PC-3 (cell line): ENCODE measurements at regions not wholly inside any gene's neighbourhood (a gene's known extent, or its start where the extent isn't known, plus 50 kb on each side); places are given as distances from the start of the nearest gene placed in this dataset.

ENCODE experiments used
- ATAC-seq: fragments of 200-7000 bp; cut with Tn5 transposase; 2 replicates; pipeline ENCODE4 v1.9.1; 2020; ENCODE audit warnings: mild to moderate bottlenecking, moderate library complexity
- BruUV-seq: library from RNA; stranded (reverse); fragments of 400-500 nt; replicated peaks from 2 replicates; lab custom pipeline; 2021; lab: Mats Ljungman, UMichigan
- CTCF ChIA-PET: fragments of 300-600 bp; sonication (Branson Sonifier 250); formaldehyde crosslinking; loops from one replicate; lab custom pipeline; 2022; ENCODE audit warnings: antibody characterized with exemption; lab: Charles Lee
- POLR2A ChIA-PET: fragments of 300-600 bp; sonication (Branson Sonifier 250); formaldehyde crosslinking; loops from one replicate; lab custom pipeline; 2022; ENCODE audit warnings: antibody characterized with exemption; ENCODE audit not compliant: unreplicated experiment; lab: Charles Lee
- DNase-seq: peaks from one replicate; pipeline ENCODE4 v3.0.0-alpha.2; 2015
- H2AFZ ChIP-seq: fragments of 300-600 bp; sonication (generic); 2 replicates; pipeline ENCODE4 v1.6.0; 2016; ENCODE audit warnings: antibody characterized with exemption, low read length
- H3F3A ChIP-seq: fragments of 300-600 bp; sonication (generic); one replicate; pipeline ENCODE4 v1.6.0; 2017; ENCODE audit warnings: antibody characterized with exemption, low read length, control low read depth, mild to moderate bottlenecking; ENCODE audit not compliant: unreplicated experiment
- H3K27ac ChIP-seq: fragments of 300-600 bp; sonication (generic); 2 replicates; pipeline ENCODE4 v1.5.1; 2016; ENCODE audit warnings: mild to moderate bottlenecking, low read length
- H3K27me3 ChIP-seq: fragments of 300-600 bp; sonication (generic); 2 replicates; pipeline ENCODE4 v1.6.1; 2016; ENCODE audit warnings: low read length, mixed read lengths
- H3K36me3 ChIP-seq: fragments of 300-600 bp; sonication (generic); 2 replicates; pipeline ENCODE4 v1.6.1; 2016; ENCODE audit warnings: low read depth, mixed run types, low read length, mixed read lengths
- H3K4me1 ChIP-seq: fragments of 300-600 bp; sonication (generic); 2 replicates; pipeline ENCODE4 v1.5.1; 2016; ENCODE audit warnings: low read length; ENCODE audit not compliant: insufficient read depth
- H3K4me2 ChIP-seq: fragments of 300-600 bp; sonication (generic); 2 replicates; pipeline ENCODE4 v1.6.0; 2016; ENCODE audit warnings: low read length
- H3K4me3 ChIP-seq: fragments of 300-600 bp; sonication (generic); 2 replicates; pipeline ENCODE4 v1.5.1; 2016; ENCODE audit warnings: mild to moderate bottlenecking, low read length, mixed read lengths
- H3K79me2 ChIP-seq: fragments of 300-600 bp; sonication (generic); 2 replicates; pipeline ENCODE4 v1.6.1; 2017; ENCODE audit warnings: low read length, mixed read lengths
- H3K9ac ChIP-seq: fragments of 300-600 bp; sonication (generic); 2 replicates; pipeline ENCODE4 v1.6.0; 2016; ENCODE audit warnings: mild to moderate bottlenecking, low read length
- H3K9me2 ChIP-seq: fragments of 300-600 bp; sonication (generic); replicated peaks from 2 replicates; pipeline ENCODE4 v1.6.1; 2016; ENCODE audit warnings: mixed run types, low read length, mixed read lengths
- H3K9me3 ChIP-seq: fragments of 300-600 bp; sonication (generic); 2 replicates; pipeline ENCODE4 v1.6.1; 2016; ENCODE audit warnings: low read length, mixed read lengths
- H4K20me1 ChIP-seq: fragments of 300-600 bp; sonication (generic); 2 replicates; pipeline ENCODE4 v1.6.1; 2016; ENCODE audit warnings: low read length, mixed read lengths
- EZH2 ChIP-seq: fragments of 300-600 bp; sonication (generic); IDR thresholded peaks from one replicate; pipeline ENCODE4 v1.6.1; 2017; ENCODE audit warnings: antibody characterized with exemption, mild to moderate bottlenecking, low read length; ENCODE audit not compliant: unreplicated experiment
- EZH2phosphoT487 ChIP-seq: fragments of 300-600 bp; sonication (generic); IDR thresholded peaks from 2 replicates; pipeline ENCODE4 v1.6.1; 2018; ENCODE audit warnings: mild to moderate bottlenecking, antibody characterized with exemption, low read length, borderline replicate concordance
- intact Hi-C: fragments of 100-400 bp; cut with micrococcal nuclease; formaldehyde crosslinking; loops from 2 replicates; pipeline ENCODE4 v1.9.0; 2023
- TF ChIP-seq, protein P1 (sequence below): fragments of 300-600 bp; sonication (generic); conservative IDR thresholded peaks from 2 replicates; pipeline ENCODE4 v1.5.1; 2017; ENCODE audit warnings: antibody characterized with exemption, low read depth, mild to moderate bottlenecking, low read length

- Histone ChIP-seq H3K9me3 (no peaks in the 10 kb centered on the region), H3K27me3 (no peaks in the 10 kb centered on the region), H2AFZ (no peak overlapping the region), H3K9me2 (no peaks in the 10 kb centered on the region), H3F3A (no peaks in the 10 kb centered on the region), H3K9ac (peak overlapping the region; percentile 72), H3K79me2 (no peaks in the 10 kb centered on the region), H3K4me1 (peaks cover 21% of the 10 kb centered on the region), H3K4me3 (peak overlapping the region; percentile 15; the same call in 1 of the 2 replicates), H4K20me1 (no peaks in the 10 kb centered on the region), H3K27ac (peak overlapping the region; percentile 95), H3K4me2 (peak overlapping the region; percentile 64), H3K36me3 (no peaks in the 10 kb centered on the region)
- CTCF ChIA-PET: interaction anchor here (0.5 to 0.7 kb wide), 3 partner anchors 31 to 395 kb away, joined by 3 read pairs; no protein-coding TSS in a partner anchor
- POLR2A ChIA-PET: interaction anchor here (0.5 to 1.5 kb wide), 7 partner anchors 42 to 401 kb away, joined by 3 to 9 read pairs (median 6); no protein-coding TSS in a partner anchor
- intact Hi-C loops: no loop called here
- no TSS peak for BruUV-seq
- peak; percentile 95 for DNase-seq
- peak; percentile 97 for ATAC-seq
- TF ChIP-seq EZH2 (no peak), EZH2phosphoT487 (no peak)
- TF ChIP-seq, protein P1, sequence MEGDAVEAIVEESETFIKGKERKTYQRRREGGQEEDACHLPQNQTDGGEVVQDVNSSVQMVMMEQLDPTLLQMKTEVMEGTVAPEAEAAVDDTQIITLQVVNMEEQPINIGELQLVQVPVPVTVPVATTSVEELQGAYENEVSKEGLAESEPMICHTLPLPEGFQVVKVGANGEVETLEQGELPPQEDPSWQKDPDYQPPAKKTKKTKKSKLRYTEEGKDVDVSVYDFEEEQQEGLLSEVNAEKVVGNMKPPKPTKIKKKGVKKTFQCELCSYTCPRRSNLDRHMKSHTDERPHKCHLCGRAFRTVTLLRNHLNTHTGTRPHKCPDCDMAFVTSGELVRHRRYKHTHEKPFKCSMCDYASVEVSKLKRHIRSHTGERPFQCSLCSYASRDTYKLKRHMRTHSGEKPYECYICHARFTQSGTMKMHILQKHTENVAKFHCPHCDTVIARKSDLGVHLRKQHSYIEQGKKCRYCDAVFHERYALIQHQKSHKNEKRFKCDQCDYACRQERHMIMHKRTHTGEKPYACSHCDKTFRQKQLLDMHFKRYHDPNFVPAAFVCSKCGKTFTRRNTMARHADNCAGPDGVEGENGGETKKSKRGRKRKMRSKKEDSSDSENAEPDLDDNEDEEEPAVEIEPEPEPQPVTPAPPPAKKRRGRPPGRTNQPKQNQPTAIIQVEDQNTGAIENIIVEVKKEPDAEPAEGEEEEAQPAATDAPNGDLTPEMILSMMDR: no peak
Observed at GRCh38 chr1:235011599-235012435, 116.8 kb downstream of the TOMM20 start.

GRCh38 chr1:235011064-235011598, 117.5 kb downstream of the TOMM20 start:
- Histone ChIP-seq H3K27me3 (no peaks in the 10 kb centered on the region), H3K9me3 (no peaks in the 10 kb centered on the region), H3K9ac (peak overlapping the region; percentile 67), H2AFZ (no peak overlapping the region), H3K4me2 (peak overlapping the region; percentile 60), H3F3A (no peaks in the 10 kb centered on the region), H3K36me3 (no peaks in the 10 kb centered on the region), H3K9me2 (no peaks in the 10 kb centered on the region), H3K4me1 (peaks cover 21% of the 10 kb centered on the region), H4K20me1 (no peaks in the 10 kb centered on the region), H3K4me3 (peak overlapping the region; percentile 15; the same call in 1 of the 2 replicates), H3K27ac (peak overlapping the region; percentile 95), H3K79me2 (no peaks in the 10 kb centered on the region)
- ATAC-seq: no peak
- DNase-seq: no peak
- POLR2A ChIA-PET: interaction anchor here (0.5 to 1.5 kb wide), 7 partner anchors 41 to 400 kb away, joined by 3 to 9 read pairs (median 6); no protein-coding TSS in a partner anchor
- no TSS peak for BruUV-seq
- CTCF ChIA-PET: interaction anchor here (0.5 to 0.7 kb wide), 3 partner anchors 30 to 287 kb away, joined by 3 read pairs; no protein-coding TSS in a partner anchor
- intact Hi-C loops: no loop called here
- TF ChIP-seq, protein P1: no peak
- TF ChIP-seq EZH2 (no peak), EZH2phosphoT487 (no peak)
